ENCODE measurements at regions not wholly inside any gene's neighbourhood (a gene's known extent, or its start where the extent isn't known, plus 50 kb on each side); places are given as distances from the start of the nearest gene placed in this dataset.

GRCh38 chr15:77709135-77709886 is 76.6 kb upstream of the LINGO1 start:
- DNase-seq (ENCODE audit: low read depth): no peak

GRCh38 chr15:77706482-77707244 is 74.0 kb upstream of the LINGO1 start:
- DNase-seq (ENCODE audit: low read depth): no peak

- DNase-seq (ENCODE audit: low read depth): no peak
These were observed 69.7 kb upstream of the LINGO1 start for GRCh38 chr15:77702211-77702957.

GRCh38 chr15:77698481-77698880 is 65.8 kb upstream of the LINGO1 start:
- no peak for DNase-seq (ENCODE audit: low read depth)

GRCh38 chr15:77697893-77698292 is 65.2 kb upstream of the LINGO1 start:
- no peak for DNase-seq (ENCODE audit: low read depth)

GRCh38 chr15:77696871-77697270 is 64.2 kb upstream of the LINGO1 start:
- DNase-seq (ENCODE audit: low read depth): no peak

GRCh38 chr15:77695961-77696582 is 63.4 kb upstream of the LINGO1 start:
- DNase-seq (ENCODE audit: low read depth): no peak

- no peak for DNase-seq (ENCODE audit: low read depth)
These were observed 62.8 kb upstream of the LINGO1 start for GRCh38 chr15:77695548-77695947.

GRCh38 chr15:77693576-77693975 is 60.9 kb upstream of the LINGO1 start:
- no peak for DNase-seq (ENCODE audit: low read depth)

GRCh38 chr15:77692614-77693013 is 59.9 kb upstream of the LINGO1 start:
- no peak for DNase-seq (ENCODE audit: low read depth)

- no peak for DNase-seq (ENCODE audit: low read depth)
These were observed 58.9 kb upstream of the LINGO1 start for GRCh38 chr15:77691607-77692006.

- no peak for DNase-seq (ENCODE audit: low read depth)
These were observed 57.1 kb upstream of the LINGO1 start for GRCh38 chr15:77689821-77690220.

- DNase-seq (ENCODE audit: low read depth): no peak
These were observed 56.0 kb upstream of the LINGO1 start for GRCh38 chr15:77688693-77689092.

- DNase-seq (ENCODE audit: low read depth): no peak
These were observed 55.6 kb upstream of the LINGO1 start for GRCh38 chr15:77688266-77688665.

- DNase-seq (ENCODE audit: low read depth): no peak
These were observed 52.5 kb upstream of the LINGO1 start for GRCh38 chr15:77685082-77685815.

GRCh38 chr15:77684341-77685081 is 51.8 kb upstream of the LINGO1 start:
- DNase-seq (ENCODE audit: low read depth): no peak

- DNase-seq (ENCODE audit: low read depth): no peak
These were observed 49.9 kb upstream of the LINGO1 start for GRCh38 chr15:77682564-77682963.

Data from stimulated activated CD8-positive, alpha-beta memory T cell treated with anti-CD3 and anti-CD28 coated beads, Interleukin-12 subunit alpha, Interleukin-12 subunit beta, amount 100 ng/mL, for 1 hour (primary cell).